Hepatocyte (in vitro differentiated cells): ENCODE measurements at regions not wholly inside any gene's neighbourhood (a gene's known extent, or its start where the extent isn't known, plus 50 kb on each side); places are given as distances from the start of the nearest gene placed in this dataset.
"Not testable (repeated sequence)": the region's sequence is repeated elsewhere in the genome, so short reads cannot be mapped to it uniquely, and the experiment has no call there.

ENCODE experiments used
- DNase-seq: peaks from one replicate; pipeline ENCODE4 v3.0.0-alpha.2; 2016; ENCODE audit warnings: low spot score
- H2AFZ ChIP-seq: fragments of 200-600 bp; sonication (generic); 2 replicates; pipeline ENCODE4 v1.6.0; 2016; ENCODE audit warnings: antibody characterized with exemption, mild to moderate bottlenecking
- H3K27ac ChIP-seq: fragments of 200-600 bp; sonication (generic); 2 replicates; pipeline ENCODE4 v1.5.1; 2016; ENCODE audit warnings: mild to moderate bottlenecking
- H3K27me3 ChIP-seq: fragments of 200-600 bp; sonication (generic); 2 replicates; pipeline ENCODE4 v1.6.1; 2016
- H3K36me3 ChIP-seq: fragments of 200-600 bp; sonication (generic); replicated peaks from 2 replicates; pipeline ENCODE4 v1.5.1; 2016; ENCODE audit warnings: low read depth; ENCODE audit not compliant: insufficient read depth
- H3K4me1 ChIP-seq: fragments of 200-600 bp; sonication (generic); 2 replicates; pipeline ENCODE4 v1.5.1; 2016; ENCODE audit warnings: mild to moderate bottlenecking, moderate library complexity; ENCODE audit not compliant: insufficient read depth
- H3K4me2 ChIP-seq: fragments of 200-600 bp; sonication (generic); 2 replicates; pipeline ENCODE4 v1.6.0; 2016
- H3K4me3 ChIP-seq: fragments of 200-600 bp; sonication (generic); 2 replicates; pipeline ENCODE4 v1.5.1; 2016; ENCODE audit warnings: mild to moderate bottlenecking
- H3K79me2 ChIP-seq: fragments of 200-600 bp; sonication (generic); 2 replicates; pipeline ENCODE4 v1.6.0; 2017; ENCODE audit warnings: mild to moderate bottlenecking
- H3K9me2 ChIP-seq: fragments of 200-600 bp; sonication (generic); replicated peaks from 2 replicates; pipeline ENCODE4 v1.6.0; 2017; ENCODE audit warnings: mild to moderate bottlenecking; ENCODE audit not compliant: insufficient read depth
- H3K9me3 ChIP-seq: fragments of 200-600 bp; sonication (generic); 2 replicates; pipeline ENCODE4 v1.5.1; 2016; ENCODE audit warnings: low read depth, mild to moderate bottlenecking
- H4K20me1 ChIP-seq: fragments of 200-600 bp; sonication (generic); 2 replicates; pipeline ENCODE4 v1.6.0; 2016; ENCODE audit warnings: mild to moderate bottlenecking; ENCODE audit not compliant: insufficient read depth, poor library complexity, severe bottlenecking
- EZH2 ChIP-seq: fragments of 200-600 bp; sonication (generic); IDR thresholded peaks from 2 replicates; pipeline ENCODE4 v1.6.1; 2016; ENCODE audit warnings: antibody characterized with exemption, mild to moderate bottlenecking, borderline replicate concordance
- EZH2phosphoT487 ChIP-seq: fragments of 200-600 bp; sonication (generic); IDR thresholded peaks from one replicate; pipeline ENCODE4 v1.6.1; 2018; ENCODE audit warnings: antibody characterized with exemption, mild to moderate bottlenecking, low read depth, moderate library complexity; ENCODE audit not compliant: unreplicated experiment, severe bottlenecking
- WGBS: methylation state at CpG from one replicate; pipeline ENCODE4 v1.1.6; 2016; ENCODE audit warnings: low lambda C conversion rate; ENCODE audit errors: missing lambda C conversion rate; 5-methylcytosine and 5-hydroxymethylcytosine counted together
- TF ChIP-seq, protein P1 (sequence below): fragments of 200-600 bp; sonication (generic); IDR thresholded peaks from 2 replicates; pipeline ENCODE4 v1.5.1; 2016; ENCODE audit warnings: antibody characterized with exemption, mild to moderate bottlenecking; ENCODE audit not compliant: poor library complexity

- Histone ChIP-seq H3K4me2 (no peak overlapping the region), H3K9me3 (no peaks in the 10 kb centered on the region), H3K27me3 (no peaks in the 10 kb centered on the region), H2AFZ (no peak overlapping the region), H3K9me2 (no peaks in the 10 kb centered on the region), H3K27ac (no peak overlapping the region), H4K20me1 (no peaks in the 10 kb centered on the region), H3K4me3 (no peak overlapping the region), H3K36me3 (no peaks in the 10 kb centered on the region), H3K4me1 (no peaks in the 10 kb centered on the region), H3K79me2 (no peaks in the 10 kb centered on the region)
- TF ChIP-seq EZH2phosphoT487 = no peak
- no peak for TF ChIP-seq EZH2
- TF ChIP-seq, protein P1, sequence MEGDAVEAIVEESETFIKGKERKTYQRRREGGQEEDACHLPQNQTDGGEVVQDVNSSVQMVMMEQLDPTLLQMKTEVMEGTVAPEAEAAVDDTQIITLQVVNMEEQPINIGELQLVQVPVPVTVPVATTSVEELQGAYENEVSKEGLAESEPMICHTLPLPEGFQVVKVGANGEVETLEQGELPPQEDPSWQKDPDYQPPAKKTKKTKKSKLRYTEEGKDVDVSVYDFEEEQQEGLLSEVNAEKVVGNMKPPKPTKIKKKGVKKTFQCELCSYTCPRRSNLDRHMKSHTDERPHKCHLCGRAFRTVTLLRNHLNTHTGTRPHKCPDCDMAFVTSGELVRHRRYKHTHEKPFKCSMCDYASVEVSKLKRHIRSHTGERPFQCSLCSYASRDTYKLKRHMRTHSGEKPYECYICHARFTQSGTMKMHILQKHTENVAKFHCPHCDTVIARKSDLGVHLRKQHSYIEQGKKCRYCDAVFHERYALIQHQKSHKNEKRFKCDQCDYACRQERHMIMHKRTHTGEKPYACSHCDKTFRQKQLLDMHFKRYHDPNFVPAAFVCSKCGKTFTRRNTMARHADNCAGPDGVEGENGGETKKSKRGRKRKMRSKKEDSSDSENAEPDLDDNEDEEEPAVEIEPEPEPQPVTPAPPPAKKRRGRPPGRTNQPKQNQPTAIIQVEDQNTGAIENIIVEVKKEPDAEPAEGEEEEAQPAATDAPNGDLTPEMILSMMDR = no peak
- WGBS = 80% methylated on average over 8 of the region's 8 CpGs
- DNase-seq = no peak
Observed at GRCh38 chr21:32930673-32931072, 95.1 kb upstream of the OLIG2 start.

- not testable (repeated sequence) for H3K9me3 ChIP-seq, H3K36me3 ChIP-seq, H2AFZ ChIP-seq, DNase-seq, H3K27ac ChIP-seq, H3K4me3 ChIP-seq, H3K4me2 ChIP-seq, H3K79me2 ChIP-seq, H3K9me2 ChIP-seq, H3K27me3 ChIP-seq, H3K4me1 ChIP-seq, H4K20me1 ChIP-seq
- 95% methylated on average over 14 of the region's 14 CpGs for WGBS
Observed at GRCh38 chr21:32934068-32934467, 91.7 kb upstream of the OLIG2 start.

- Histone ChIP-seq H3K9me2 (no peaks in the 10 kb centered on the region), H4K20me1 (no peaks in the 10 kb centered on the region), H3K36me3 (no peaks in the 10 kb centered on the region), H3K4me2 (no peak overlapping the region), H3K4me3 (no peak overlapping the region), H3K4me1 (no peaks in the 10 kb centered on the region), H2AFZ (no peak overlapping the region), H3K9me3 (no peaks in the 10 kb centered on the region), H3K27ac (no peak overlapping the region), H3K79me2 (no peaks in the 10 kb centered on the region), H3K27me3 (no peaks in the 10 kb centered on the region)
- 77% methylated on average over 3 of the region's 3 CpGs for WGBS
- no peak for DNase-seq
- no peak for TF ChIP-seq EZH2
- no peak for TF ChIP-seq EZH2phosphoT487
- TF ChIP-seq, protein P1 = no peak
Observed at GRCh38 chr21:32934829-32935228, 90.9 kb upstream of the OLIG2 start.

DNA sequence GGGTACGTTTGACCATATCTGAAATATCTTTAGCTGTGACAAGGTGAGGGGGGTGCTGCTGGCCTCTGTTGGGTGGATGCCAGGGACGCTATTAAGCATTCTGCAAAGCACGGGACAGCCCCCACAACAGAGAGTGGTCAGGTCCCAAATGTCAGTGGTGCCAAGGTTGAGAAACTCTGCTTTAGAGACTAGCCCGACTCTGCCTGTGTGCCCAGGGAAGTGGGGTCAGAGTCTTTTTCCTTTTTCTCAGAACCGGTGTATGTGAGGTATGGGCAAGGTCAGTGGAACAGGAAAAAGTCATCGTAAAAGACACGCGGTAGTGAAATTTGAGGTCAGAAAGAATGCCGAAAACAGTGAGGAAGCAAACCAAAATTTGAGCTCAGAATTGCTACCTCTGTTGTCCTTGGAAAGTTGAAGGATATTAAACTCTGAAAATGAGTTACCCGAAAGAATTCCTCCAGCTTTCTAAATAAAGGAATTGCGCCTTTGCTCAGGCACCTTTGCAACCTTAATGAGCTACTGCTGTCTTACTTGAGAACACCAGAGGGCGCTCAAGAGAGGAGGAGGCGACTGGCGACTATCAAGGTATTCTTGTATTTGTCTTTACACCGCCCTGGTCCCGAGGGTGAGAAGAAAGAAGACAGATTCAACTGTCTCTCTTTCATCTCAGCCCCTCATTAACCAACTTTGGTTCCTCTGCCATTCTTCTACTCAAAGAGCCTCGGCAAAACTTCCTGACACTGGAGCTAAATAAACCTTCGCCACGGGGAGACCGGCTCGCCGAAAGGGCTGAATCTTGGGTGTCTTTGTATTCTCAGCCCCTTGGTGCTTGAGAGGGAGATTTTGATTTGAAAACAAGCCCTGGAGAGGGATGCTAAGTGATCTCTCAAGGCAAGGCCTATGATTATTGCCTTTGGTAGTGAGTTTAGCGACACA is 85.4 kb upstream of the OLIG2 start:
- H3K4me3 ChIP-seq = no peak overlapping the region
- no peaks in the 10 kb centered on the region for H3K79me2 ChIP-seq
- no peak overlapping the region for H3K27ac ChIP-seq
- H4K20me1 ChIP-seq = no peaks in the 10 kb centered on the region
- DNase-seq = peak; percentile 78
- WGBS = 60% methylated on average over 23 of the region's 23 CpGs
- TF ChIP-seq EZH2 (no peak), EZH2phosphoT487 (no peak)
- TF ChIP-seq, protein P1 = peak; percentile 65
- H3K4me2 ChIP-seq = no peak overlapping the region
- no peaks in the 10 kb centered on the region for H3K36me3 ChIP-seq
- no peak overlapping the region for H2AFZ ChIP-seq
- no peaks in the 10 kb centered on the region for H3K4me1 ChIP-seq
- no peaks in the 10 kb centered on the region for H3K9me2 ChIP-seq
- no peaks in the 10 kb centered on the region for H3K9me3 ChIP-seq
- peaks cover 5% of the 10 kb centered on the region for H3K27me3 ChIP-seq
